T-cell (primary cell): ENCODE measurements at regions not wholly inside any gene's neighbourhood (a gene's known extent, or its start where the extent isn't known, plus 50 kb on each side); places are given as distances from the start of the nearest gene placed in this dataset.

Experiments
- ATAC-seq, 4 experiments: fragments of 200-7000 bp in 3 of 4; fragments of 150-1000 bp in 1 of 4; cut with Tn5 transposase; replicated peaks in 1 of 4; 1 replicate in 3 of 4; 2 replicates in 1 of 4; pipeline ENCODE4 v1.10.0; 2021; ENCODE audit warnings: moderate library complexity in 3 of 4, mild to moderate bottlenecking in 2 of 4, moderate number of reproducible peaks in 1 of 4
- CTCF ChIA-PET, 2 donors: fragments of 300-600 bp; sonication (Branson Sonifier 250); formaldehyde crosslinking; loops; one replicate each; lab custom pipeline; 2022; ENCODE audit warnings: antibody characterized with exemption in 2 of 2; lab: Charles Lee
- POLR2A ChIA-PET, 2 donors: fragments of 300-600 bp; sonication (Branson Sonifier 250); formaldehyde crosslinking; loops; one replicate each; lab custom pipeline; 2022; ENCODE audit warnings: antibody characterized with exemption in 2 of 2; lab: Charles Lee
- DNase-seq, 35 experiments: peaks; one replicate each; pipeline versions ENCODE4 v3.0.0 to v3.0.0-alpha.2; 2013 to 2023
- H3K27ac ChIP-seq: one replicate; pipeline ENCODE4 v1.5.1; 2013; ENCODE audit warnings: low read length
- H3K27me3 ChIP-seq, 2 experiments: replicated peaks in 1 of 2; 1 replicate in 1 of 2; 2 replicates in 1 of 2; pipeline versions ENCODE4 v1.6.1 to v1.7.0; 2013; ENCODE audit warnings: low read length in 1 of 2, mixed read lengths in 1 of 2; ENCODE audit not compliant: control insufficient read depth in 2 of 2, insufficient read depth in 2 of 2; ENCODE audit errors: extremely low read depth in 1 of 2
- H3K36me3 ChIP-seq, 2 donors: 1 replicate in 1 of 2; 2 replicates in 1 of 2; pipeline versions ENCODE4 v1.6.1 to v1.7.0; 2013; ENCODE audit warnings: low read length in 1 of 2; ENCODE audit not compliant: control insufficient read depth in 2 of 2, insufficient read depth in 1 of 2; ENCODE audit errors: extremely low read depth in 1 of 2
- H3K4me1 ChIP-seq, 2 experiments: 1 replicate in 1 of 2; 2 replicates in 1 of 2; pipeline versions ENCODE4 v1.6.1 to v1.7.0; 2013; ENCODE audit warnings: low read length in 2 of 2, mixed read lengths in 1 of 2; ENCODE audit not compliant: insufficient read depth in 2 of 2, control insufficient read depth in 1 of 2; ENCODE audit errors: extremely low read depth in 1 of 2
- H3K4me3 ChIP-seq, 2 donors: 1 replicate in 1 of 2; 2 replicates in 1 of 2; pipeline versions ENCODE4 v1.5.1 to v1.7.0; 2013; ENCODE audit warnings: mild to moderate bottlenecking in 2 of 2, low read length in 1 of 2, moderate library complexity in 1 of 2; ENCODE audit not compliant: control insufficient read depth in 1 of 2; ENCODE audit errors: extremely low read depth in 1 of 2
- H3K9me3 ChIP-seq: 2 replicates; pipeline ENCODE4 v1.7.0; 2013
- H3K27ac Mint-ChIP-seq, 2 donors: one replicate each; pipeline ENCODE4 v1.8.0; 2020 to 2021; ENCODE audit warnings: mild to moderate bottlenecking in 2 of 2, mixed read lengths in 2 of 2
- H3K27me3 Mint-ChIP-seq, 2 donors: one replicate each; pipeline ENCODE4 v1.8.0; 2021 to 2022; ENCODE audit warnings: mixed read lengths in 2 of 2
- H3K36me3 Mint-ChIP-seq: one replicate; pipeline ENCODE4 v1.8.0; 2021; ENCODE audit warnings: mixed read lengths
- H3K4me1 Mint-ChIP-seq, 3 donors: one replicate each; pipeline ENCODE4 v1.8.0; 2020 to 2022; ENCODE audit warnings: mixed read lengths in 3 of 3, mild to moderate bottlenecking in 1 of 3
- H3K4me3 Mint-ChIP-seq, 3 donors: one replicate each; pipeline ENCODE4 v1.8.0; 2020 to 2022; ENCODE audit warnings: mild to moderate bottlenecking in 3 of 3, mixed read lengths in 3 of 3, moderate library complexity in 3 of 3
- H3K9me3 Mint-ChIP-seq, 3 donors: one replicate each; pipeline ENCODE4 v1.8.0; 2020 to 2022; ENCODE audit warnings: mixed read lengths in 3 of 3
- WGBS: methylation state at CpG from one replicate; pipeline ENCODE4 v1.1.5; 2013; ENCODE audit warnings: missing lambda C conversion rate; ENCODE audit not compliant: insufficient coverage; 5-methylcytosine and 5-hydroxymethylcytosine counted together

DNA sequence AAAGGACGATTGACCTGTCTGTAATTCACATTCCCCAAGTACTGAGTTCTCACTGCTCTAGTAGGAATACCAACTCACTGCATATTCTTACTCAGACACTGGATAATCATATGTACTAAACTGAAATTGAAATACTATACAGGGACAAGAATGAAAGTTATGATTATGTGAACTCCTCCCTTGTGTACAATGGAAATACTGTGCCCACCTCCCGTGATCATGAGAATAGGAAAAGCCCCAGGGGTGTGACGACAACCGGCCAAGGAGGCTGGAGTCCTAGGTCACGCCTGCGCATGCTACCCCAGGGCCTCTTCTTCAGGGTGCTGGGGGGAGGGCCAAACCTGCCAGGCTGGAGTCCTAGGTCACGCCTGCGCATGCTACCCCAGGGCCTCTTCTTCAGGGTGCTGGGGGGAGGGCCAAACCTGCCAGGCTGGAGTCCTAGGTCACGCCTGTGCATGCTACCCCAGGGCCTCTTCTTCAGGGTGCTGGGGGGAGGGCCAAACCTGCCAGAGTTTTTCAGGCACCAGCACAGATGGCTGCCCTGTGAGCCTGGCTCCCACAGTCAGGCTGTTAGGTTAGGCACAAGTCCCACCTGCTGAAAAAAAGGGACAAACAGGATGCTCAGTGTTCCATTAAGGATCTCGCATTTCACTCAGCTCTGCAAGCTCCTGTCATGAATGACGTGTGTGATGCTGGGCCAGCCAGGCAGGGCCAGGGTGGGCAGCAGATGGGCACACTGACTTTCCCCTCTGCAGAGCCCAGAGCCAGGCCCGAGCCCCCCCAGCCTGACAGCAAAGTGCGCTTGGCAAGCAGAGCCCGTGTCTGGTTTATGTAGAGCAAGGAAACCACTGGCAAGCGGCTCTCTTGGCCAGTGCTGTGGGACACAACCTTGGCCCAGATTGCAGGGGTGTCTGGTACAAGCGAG lies 107.7 kb downstream of the FOXF2 start:
- H3K4me1 ChIP-seq: no peaks in the 10 kb centered on the region
- WGBS: 84% methylated on average over 11 of the region's 16 CpGs
- H3K4me3 ChIP-seq: no peak overlapping the region
- Mint-ChIP-seq H3K27me3 (peaks cover 8 to 16% of the 10 kb centered on the region in 2 donors), H3K4me1 (no peaks in the 10 kb centered on the region), H3K4me3 (no peak overlapping the region), H3K27ac (no peak overlapping the region), H3K36me3 (no peaks in the 10 kb centered on the region), H3K9me3 (peaks cover 0 to 4% (median 2%) of the 10 kb centered on the region in 3 donors)
- ChIA-PET CTCF (no interaction called here), POLR2A (no interaction called here)
- H3K27ac ChIP-seq: no peak overlapping the region
- no peak for DNase-seq
- no peak for ATAC-seq
- H3K36me3 ChIP-seq: no peaks in the 10 kb centered on the region
- H3K9me3 ChIP-seq: no peaks in the 10 kb centered on the region
- H3K27me3 ChIP-seq: peaks cover 0 to 15% of the 10 kb centered on the region in 2 experiments

DNA sequence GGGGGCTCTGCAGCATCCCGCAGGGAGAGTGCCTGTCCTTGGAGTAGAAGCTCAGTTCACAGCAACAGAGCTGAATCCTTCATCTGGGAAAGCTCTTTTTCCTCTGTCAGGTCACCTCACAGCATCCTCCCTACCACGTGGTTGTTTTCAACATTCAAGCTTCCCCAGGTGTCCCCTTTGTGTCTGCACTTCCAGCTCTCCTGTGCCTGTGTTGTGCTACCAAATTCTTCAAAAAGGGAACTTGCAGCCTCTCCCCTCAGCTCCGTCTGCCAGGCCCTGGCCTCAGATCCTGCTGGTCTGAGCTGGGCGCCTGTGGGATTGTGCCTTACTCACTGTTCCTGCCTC lies 108.4 kb downstream of the FOXF2 start:
- no peak for ATAC-seq
- Mint-ChIP-seq H3K4me1 (no peaks in the 10 kb centered on the region), H3K4me3 (no peak overlapping the region), H3K36me3 (no peaks in the 10 kb centered on the region), H3K27me3 (peaks cover 9 to 19% of the 10 kb centered on the region in 2 donors), H3K27ac (no peak overlapping the region), H3K9me3 (peaks cover 0 to 4% (median 2%) of the 10 kb centered on the region in 3 donors)
- ChIA-PET CTCF (no interaction called here), POLR2A (no interaction called here)
- no peaks in the 10 kb centered on the region for H3K4me1 ChIP-seq
- no peaks in the 10 kb centered on the region for H3K9me3 ChIP-seq
- no peak overlapping the region for H3K4me3 ChIP-seq
- DNase-seq: no peak
- peaks cover 0 to 15% of the 10 kb centered on the region in 2 experiments for H3K27me3 ChIP-seq
- 55% methylated on average over 4 of the region's 4 CpGs for whole genome bisulfite sequencing
- H3K27ac ChIP-seq: no peak overlapping the region
- no peaks in the 10 kb centered on the region for H3K36me3 ChIP-seq

GRCh38 chr6:1498491-1499113 lies 109.2 kb downstream of the FOXF2 start:
- Histone ChIP-seq H3K9me3 (no peaks in the 10 kb centered on the region), H3K4me3 (no peak overlapping the region), H3K4me1 (no peaks in the 10 kb centered on the region), H3K36me3 (no peaks in the 10 kb centered on the region), H3K27ac (no peak overlapping the region), H3K27me3 (peaks cover 0 to 15% of the 10 kb centered on the region in 2 experiments)
- Mint-ChIP-seq H3K36me3 (no peaks in the 10 kb centered on the region), H3K27ac (no peak overlapping the region), H3K27me3 (peaks cover 9 to 19% of the 10 kb centered on the region in 2 donors), H3K4me1 (no peaks in the 10 kb centered on the region), H3K9me3 (peaks cover 0 to 4% (median 2%) of the 10 kb centered on the region in 3 donors), H3K4me3 (no peak overlapping the region)
- DNase-seq: no peak
- 67% methylated on average over 5 of the region's 8 CpGs for WGBS
- POLR2A ChIA-PET: no interaction called here
- no peak for ATAC-seq
- CTCF ChIA-PET: no interaction called here

DNA sequence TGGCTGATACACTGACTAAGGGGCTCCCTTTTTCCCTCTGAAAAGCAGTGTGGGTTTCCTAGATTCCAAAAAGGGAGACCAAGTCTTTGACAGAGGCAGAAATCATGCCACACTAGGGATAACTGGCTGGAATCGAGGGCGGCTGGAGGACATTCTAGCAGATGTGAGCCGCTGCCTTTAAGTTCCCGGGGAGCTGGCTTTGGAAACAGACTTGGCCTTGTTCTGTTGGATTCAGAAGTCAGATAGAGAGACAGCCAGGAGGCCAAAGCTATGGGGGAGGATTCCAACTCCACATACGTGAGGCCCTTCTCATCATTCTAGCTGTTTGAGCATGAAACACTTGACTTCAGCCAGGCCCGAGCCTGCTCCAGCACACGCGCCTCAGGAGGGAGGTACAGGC lies 109.9 kb upstream of the FOXC1 start:
- Mint-ChIP-seq H3K27ac (no peak overlapping the region), H3K4me3 (no peak overlapping the region), H3K27me3 (peaks cover 9 to 19% of the 10 kb centered on the region in 2 donors), H3K4me1 (no peaks in the 10 kb centered on the region), H3K36me3 (no peaks in the 10 kb centered on the region), H3K9me3 (peaks cover 0 to 4% (median 2%) of the 10 kb centered on the region in 3 donors)
- Histone ChIP-seq H3K36me3 (no peaks in the 10 kb centered on the region), H3K27ac (no peak overlapping the region), H3K4me3 (no peak overlapping the region), H3K27me3 (peaks cover 0 to 15% of the 10 kb centered on the region in 2 experiments), H3K9me3 (no peaks in the 10 kb centered on the region), H3K4me1 (no peaks in the 10 kb centered on the region)
- ATAC-seq (no peak), DNase-seq (no peak)
- WGBS: 92% methylated on average over 2 of the region's 8 CpGs
- ChIA-PET POLR2A (no interaction called here), CTCF (interaction anchor here in 1 of 2 donors (0.6 kb wide), 1 partner anchor 65 kb away, joined by 3 read pairs; no protein-coding TSS in a partner anchor)

- ATAC-seq (no peak), DNase-seq (no peak)
- Mint-ChIP-seq H3K4me1 (no peaks in the 10 kb centered on the region), H3K36me3 (no peaks in the 10 kb centered on the region), H3K9me3 (peaks cover 0 to 4% (median 2%) of the 10 kb centered on the region in 3 donors), H3K4me3 (no peak overlapping the region), H3K27ac (no peak overlapping the region), H3K27me3 (peaks cover 15 to 24% of the 10 kb centered on the region in 2 donors)
- no peak overlapping the region for H3K4me3 ChIP-seq
- no peak overlapping the region for H3K27ac ChIP-seq
- no peaks in the 10 kb centered on the region for H3K9me3 ChIP-seq
- peaks cover 0 to 17% of the 10 kb centered on the region in 2 experiments for H3K27me3 ChIP-seq
- POLR2A ChIA-PET: no interaction called here
- CTCF ChIA-PET: no interaction called here
- no peaks in the 10 kb centered on the region for H3K4me1 ChIP-seq
- H3K36me3 ChIP-seq: no peaks in the 10 kb centered on the region
- WGBS: 60% methylated on average over 1 of the region's 11 CpGs
Observed at GRCh38 chr6:1500913-1501312, 108.8 kb upstream of the FOXC1 start.

GRCh38 chr6:1502041-1502440 lies 107.7 kb upstream of the FOXC1 start:
- Histone ChIP-seq H3K4me3 (no peak overlapping the region), H3K36me3 (no peaks in the 10 kb centered on the region), H3K27me3 (peaks cover 0 to 17% of the 10 kb centered on the region in 2 experiments), H3K9me3 (no peaks in the 10 kb centered on the region), H3K27ac (no peak overlapping the region), H3K4me1 (no peaks in the 10 kb centered on the region)
- H3K27ac Mint-ChIP-seq: no peak overlapping the region
- WGBS: 89% methylated on average over 3 of the region's 7 CpGs
- CTCF ChIA-PET: no interaction called here
- POLR2A ChIA-PET: no interaction called here
- H3K9me3 Mint-ChIP-seq: no peaks in the 10 kb centered on the region
- H3K36me3 Mint-ChIP-seq: no peaks in the 10 kb centered on the region
- H3K4me3 Mint-ChIP-seq: no peak overlapping the region
- ATAC-seq (no peak), DNase-seq (no peak)
- H3K27me3 Mint-ChIP-seq: peaks cover 26 to 31% of the 10 kb centered on the region in 2 donors
- H3K4me1 Mint-ChIP-seq: no peaks in the 10 kb centered on the region
